ENCODE measurements at regions not wholly inside any gene's neighbourhood (a gene's known extent, or its start where the extent isn't known, plus 50 kb on each side); places are given as distances from the start of the nearest gene placed in this dataset.

GRCh38 chr19:14300303-14300702, 80.9 kb upstream of the ADGRE5 start:
- TF ChIP-seq EZH2 (IDR thresholded peaks at IDR 0.05) (no peak), EZH2phosphoT487 (IDR thresholded peaks at IDR 0.05) (no peak)
- TF ChIP-seq, protein P1, sequence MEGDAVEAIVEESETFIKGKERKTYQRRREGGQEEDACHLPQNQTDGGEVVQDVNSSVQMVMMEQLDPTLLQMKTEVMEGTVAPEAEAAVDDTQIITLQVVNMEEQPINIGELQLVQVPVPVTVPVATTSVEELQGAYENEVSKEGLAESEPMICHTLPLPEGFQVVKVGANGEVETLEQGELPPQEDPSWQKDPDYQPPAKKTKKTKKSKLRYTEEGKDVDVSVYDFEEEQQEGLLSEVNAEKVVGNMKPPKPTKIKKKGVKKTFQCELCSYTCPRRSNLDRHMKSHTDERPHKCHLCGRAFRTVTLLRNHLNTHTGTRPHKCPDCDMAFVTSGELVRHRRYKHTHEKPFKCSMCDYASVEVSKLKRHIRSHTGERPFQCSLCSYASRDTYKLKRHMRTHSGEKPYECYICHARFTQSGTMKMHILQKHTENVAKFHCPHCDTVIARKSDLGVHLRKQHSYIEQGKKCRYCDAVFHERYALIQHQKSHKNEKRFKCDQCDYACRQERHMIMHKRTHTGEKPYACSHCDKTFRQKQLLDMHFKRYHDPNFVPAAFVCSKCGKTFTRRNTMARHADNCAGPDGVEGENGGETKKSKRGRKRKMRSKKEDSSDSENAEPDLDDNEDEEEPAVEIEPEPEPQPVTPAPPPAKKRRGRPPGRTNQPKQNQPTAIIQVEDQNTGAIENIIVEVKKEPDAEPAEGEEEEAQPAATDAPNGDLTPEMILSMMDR (IDR thresholded peaks at IDR 0.05) = no peak
